Gastroesophageal sphincter (tissue), 3 donors: ENCODE measurements at regions not wholly inside any gene's neighbourhood (a gene's known extent, or its start where the extent isn't known, plus 50 kb on each side); places are given as distances from the start of the nearest gene placed in this dataset.

Source experiments
- CTCF ChIP-seq, 4 experiments: fragments of 200-600 bp in 2 of 4; fragments of 450-650 bp in 2 of 4; sonication (generic) in 1 of 4; IDR thresholded peaks; one replicate each; pipeline ENCODE4 v1.5.1; 2017 to 2019; ENCODE audit warnings: antibody characterized with exemption in 4 of 4, mild to moderate bottlenecking in 2 of 4, moderate library complexity in 2 of 4
- EP300 ChIP-seq: sonication (generic); formaldehyde crosslinking; IDR thresholded peaks from one replicate; pipeline ENCODE4 v1.6.1; 2017; ENCODE audit warnings: antibody characterized with exemption, mild to moderate bottlenecking
- POLR2A ChIP-seq, 2 donors: fragments of 450-650 bp; IDR thresholded peaks; one replicate each; pipeline ENCODE4 v1.6.1; 2017; ENCODE audit warnings: antibody characterized with exemption in 2 of 2, mild to moderate bottlenecking in 2 of 2, moderate library complexity in 1 of 2
- POLR2AphosphoS5 ChIP-seq: sonication (generic); formaldehyde crosslinking; IDR thresholded peaks from one replicate; pipeline ENCODE4 v1.6.1; 2017; ENCODE audit warnings: antibody characterized with exemption

- TF ChIP-seq EP300 (no peak), CTCF (IDR thresholded peaks at IDR 0.05) (no peak), POLR2A (IDR thresholded peaks at IDR 0.05) (no peak), POLR2AphosphoS5 (no peak)
Measured at GRCh38 chr4:123093236-123093635, 170.8 kb upstream of the NUDT6 start.
